ENCODE measurements at regions not wholly inside any gene's neighbourhood (a gene's known extent, or its start where the extent isn't known, plus 50 kb on each side); places are given as distances from the start of the nearest gene placed in this dataset. TPM values are rescaled to one million over a fixed set of nuclear protein-coding genes. Genes with fewer than 3 reads are reported as not detected.
"Not testable (repeated sequence)": the region's sequence is repeated elsewhere in the genome, so short reads cannot be mapped to it uniquely, and the experiment has no call there.

DNA sequence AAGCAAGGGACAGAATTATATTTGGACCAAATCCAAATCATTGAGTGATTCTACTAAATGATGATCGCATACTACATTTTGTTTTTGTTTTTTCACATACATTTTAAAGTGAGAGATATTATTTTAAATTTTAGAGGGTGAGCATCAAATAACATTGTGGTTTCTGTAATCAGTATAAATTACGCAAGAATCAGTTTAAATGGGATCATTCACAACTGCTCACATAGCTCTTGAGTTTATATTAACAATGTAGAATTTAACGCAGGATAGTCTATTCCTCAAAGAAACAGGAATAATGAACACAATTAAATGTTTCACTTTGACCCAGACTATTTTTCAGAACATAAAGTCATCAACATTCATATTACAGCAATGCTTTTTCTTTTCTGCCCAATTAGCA, 51.2 kb upstream of the PDPR start:
- not testable (repeated sequence) for H3K18ac ChIP-seq (ENCODE audit: low read depth in 1 of 2, low read length in 2 of 2); H2BK5ac ChIP-seq (ENCODE audit: low read depth, low read length, poor library complexity, severe bottlenecking); H2AFZ ChIP-seq (ENCODE audit: low read depth, low read length); H3K27ac ChIP-seq (ENCODE audit: low read length, poor library complexity, severe bottlenecking); H4K91ac ChIP-seq (ENCODE audit: low read length); DNase-seq; H3K9ac ChIP-seq (ENCODE audit: low read length); H3K4me1 ChIP-seq (ENCODE audit: control insufficient read depth, insufficient read depth, low read depth, low read length); H2AK5ac ChIP-seq (ENCODE audit: low read length, severe bottlenecking); H3K14ac ChIP-seq (ENCODE audit: low read length in 2 of 2); H2BK15ac ChIP-seq (ENCODE audit: low read depth, poor library complexity, severe bottlenecking); H3K9me3 ChIP-seq (ENCODE audit: control insufficient read depth, low read length); H3K4me2 ChIP-seq (ENCODE audit: low read length, poor library complexity, severe bottlenecking); H3K27me3 ChIP-seq (ENCODE audit: control insufficient read depth in 1 of 2, insufficient read depth in 1 of 2, low read length in 2 of 2); H4K8ac ChIP-seq (ENCODE audit: low read length); H3K4ac ChIP-seq (ENCODE audit: low read depth in 1 of 2, low read length in 2 of 2); H2BK12ac ChIP-seq (ENCODE audit: low read length in 2 of 2); H3K36me3 ChIP-seq (ENCODE audit: control insufficient read depth in 1 of 2, insufficient read depth in 2 of 2, low read depth in 1 of 2, low read length in 2 of 2); H2BK120ac ChIP-seq (ENCODE audit: low read depth, low read length); H3K4me3 ChIP-seq (ENCODE audit: insufficient read depth in 1 of 2, low read depth in 1 of 2, low read length in 2 of 2); H3K79me1 ChIP-seq (replicated peaks; ENCODE audit: low read length, poor library complexity, severe bottlenecking); H3K23ac ChIP-seq (ENCODE audit: low read length in 2 of 2)
- 83% methylated on average over 1 of the region's 3 CpGs for WGBS

Small RNAs in the stretch of these regions (small RNA-seq; reads per million reads assigned to genes)
- gene MIR1972-2 (ENCODE audit: low read depth) = not detected

All from mesenchymal stem cell (in vitro differentiated cells and primary cell).